HG02642 (cell line): ENCODE measurements at regions not wholly inside any gene's neighbourhood (a gene's known extent, or its start where the extent isn't known, plus 50 kb on each side); places are given as distances from the start of the nearest gene placed in this dataset.

Source experiments
- ATAC-seq: cut with Tn5 transposase; IDR thresholded peaks from one replicate; pipeline ENCODE4 v1.9.1; 2021; ENCODE audit warnings: mild to moderate bottlenecking; ENCODE audit not compliant: unreplicated experiment, poor library complexity

DNA sequence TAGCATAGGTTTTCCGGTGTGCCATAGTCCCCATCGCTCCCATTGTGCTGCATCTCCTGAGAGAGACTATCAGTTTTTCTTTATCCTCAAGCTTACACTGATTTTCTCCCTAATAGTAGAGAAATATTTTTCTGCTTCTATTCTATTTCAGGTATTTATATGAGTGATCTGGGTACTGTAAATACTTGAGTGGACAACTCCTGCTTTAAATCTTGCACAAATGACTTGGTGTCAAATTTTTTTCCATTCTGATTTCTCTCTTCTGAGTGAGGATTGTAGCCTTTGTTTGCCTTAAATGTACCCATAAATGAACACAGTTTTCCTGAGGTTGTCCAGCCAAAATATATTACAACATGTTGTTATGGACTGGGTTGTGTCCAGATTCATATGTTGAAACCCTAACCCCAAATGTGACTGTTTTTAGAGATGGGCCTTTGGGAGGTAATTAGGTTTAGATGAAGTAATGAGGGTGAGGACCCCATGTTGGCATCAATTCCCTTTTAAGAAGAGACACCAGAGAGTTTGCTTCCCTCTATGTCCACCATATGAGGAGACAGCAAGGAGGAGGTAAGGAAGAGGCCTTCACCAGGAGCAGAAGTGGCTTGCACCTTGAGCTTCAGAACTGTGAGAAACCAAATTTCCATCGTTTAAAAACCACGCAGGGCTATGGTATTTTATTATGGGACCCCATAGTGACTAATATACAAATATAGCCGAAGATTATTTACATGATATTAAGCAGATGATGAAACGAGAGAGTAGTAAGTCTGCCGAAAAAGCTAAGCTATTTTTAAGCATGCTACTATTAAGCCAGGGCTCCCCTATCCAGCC is 336.4 kb upstream of the MPDZ start:
- ATAC-seq, result no peak

DNA sequence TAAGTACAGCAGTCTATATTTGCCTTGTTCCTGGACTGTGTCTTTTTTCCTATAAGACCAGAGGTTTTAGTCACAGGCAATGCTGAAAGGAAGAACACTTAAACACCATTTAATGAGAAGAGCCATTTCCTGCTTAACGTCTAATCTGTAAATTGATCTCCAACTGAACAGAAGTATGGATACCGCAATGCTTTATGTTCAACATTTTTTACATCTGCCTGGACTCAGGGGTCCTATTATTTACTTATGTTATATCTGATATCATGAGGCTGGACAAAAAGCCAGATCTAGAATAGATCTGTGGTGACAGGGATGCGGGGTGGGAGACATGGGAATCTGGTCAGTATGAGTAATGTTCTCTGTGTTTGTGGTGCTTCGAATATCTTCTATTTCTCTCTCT is 334.6 kb upstream of the MPDZ start:
- ATAC-seq, result no peak

DNA sequence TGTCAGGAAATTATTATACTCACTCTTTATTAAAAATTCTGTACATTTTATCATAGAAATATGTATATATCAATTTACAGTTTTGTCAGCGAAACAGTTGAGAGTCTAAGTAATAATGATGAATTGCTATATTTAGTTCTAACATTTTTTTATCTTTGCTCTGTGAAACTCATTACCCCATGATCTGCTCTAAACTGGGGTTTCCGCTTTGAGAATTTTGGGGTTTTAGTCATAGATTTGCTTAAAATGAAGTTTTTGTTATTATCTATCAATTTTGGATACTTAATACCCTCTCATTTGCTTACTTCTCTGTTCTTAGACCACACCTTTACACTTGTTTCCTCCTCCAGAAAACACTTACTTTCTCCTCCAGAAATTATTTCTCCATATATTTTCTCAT is 333.8 kb upstream of the MPDZ start:
- no peak for ATAC-seq

DNA sequence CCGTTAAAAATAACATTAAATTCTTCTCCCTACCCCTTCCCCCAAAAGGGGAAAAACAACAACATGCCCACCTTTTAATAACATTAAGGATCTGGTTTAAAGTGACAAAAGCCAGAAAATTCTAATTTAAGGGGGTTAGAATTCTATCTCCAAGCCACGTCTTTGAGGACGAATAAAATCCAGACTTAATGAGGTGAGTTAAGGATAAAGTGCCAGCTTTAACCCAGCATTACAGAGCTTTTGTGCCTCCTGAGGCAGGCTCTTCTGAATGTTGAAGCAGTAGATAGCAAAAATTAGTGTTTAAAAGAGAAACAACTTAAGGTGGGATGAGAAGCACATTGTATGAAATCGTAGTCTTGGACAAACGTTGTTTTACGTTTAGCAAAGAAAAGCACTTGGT is 329.0 kb upstream of the MPDZ start:
- ATAC-seq, result no peak

DNA sequence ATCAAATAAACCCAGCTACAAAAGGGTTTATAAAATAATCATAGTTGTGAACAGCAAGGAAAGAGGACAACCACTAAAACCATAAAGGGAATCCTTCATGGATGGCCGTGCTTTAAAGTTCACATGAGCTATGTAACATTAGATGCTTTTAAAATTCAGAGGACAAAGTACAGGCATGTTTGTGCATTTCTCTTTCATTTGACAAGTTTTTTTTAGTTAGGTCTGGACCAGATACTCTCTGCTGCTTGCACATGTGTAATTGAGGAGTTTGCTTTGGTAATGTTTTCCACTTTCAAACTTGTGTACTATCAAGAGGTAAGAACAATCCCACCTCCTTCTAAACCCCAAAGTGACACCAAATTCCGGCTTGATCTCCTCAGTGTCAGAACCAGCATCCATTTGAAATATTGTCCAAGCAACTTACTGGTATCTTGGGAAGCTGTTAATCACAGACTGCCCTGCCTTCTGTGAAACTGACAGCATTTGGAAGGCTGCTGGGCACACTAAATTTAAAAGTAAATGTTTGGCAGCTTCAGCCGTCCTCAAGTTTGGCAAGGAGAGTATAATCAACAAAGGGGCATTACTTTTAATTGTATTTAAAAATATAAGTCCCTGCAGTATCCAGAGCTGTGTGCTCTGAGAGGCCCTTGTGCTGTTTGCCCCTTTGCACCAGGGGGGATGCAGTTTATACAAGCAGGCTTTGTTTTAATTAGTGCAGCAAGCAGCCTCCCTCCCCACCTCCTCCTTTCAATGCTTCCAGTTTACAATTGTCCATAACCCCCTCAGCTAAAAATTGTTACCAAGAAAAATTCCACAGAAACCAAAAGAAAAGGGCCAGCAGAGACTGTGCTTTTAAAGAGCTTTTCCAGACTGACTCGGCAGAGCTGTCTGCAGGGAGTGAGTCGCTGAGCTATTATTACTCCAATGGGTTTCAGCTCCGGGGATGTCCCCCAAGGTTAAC is 328.3 kb upstream of the MPDZ start:
- ATAC-seq, result no peak

- no peak for ATAC-seq
These were observed 327.1 kb upstream of the MPDZ start for GRCh38 chr9:13606586-13606985.

DNA sequence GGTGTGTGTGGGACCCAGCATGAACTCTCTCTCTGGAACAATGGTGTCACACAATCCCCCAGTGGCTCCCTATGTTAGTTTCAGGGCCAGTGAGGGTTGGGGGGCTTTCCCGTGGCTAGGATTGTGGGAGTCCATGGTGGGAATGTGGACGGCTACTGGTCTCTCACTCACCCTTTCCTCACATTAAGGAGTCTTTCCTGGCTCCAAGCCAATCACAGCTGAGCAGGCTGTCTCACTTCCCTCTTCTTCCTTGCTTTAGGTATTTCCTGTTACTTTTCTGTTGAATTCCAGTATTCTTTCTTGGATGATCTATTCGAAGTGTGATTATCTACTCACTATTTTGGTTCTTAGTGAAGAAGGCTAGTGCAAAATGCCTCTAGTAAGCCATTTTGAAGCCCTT is 324.4 kb upstream of the MPDZ start:
- no peak for ATAC-seq

GRCh38 chr9:13598738-13599137 is 319.2 kb upstream of the MPDZ start:
- no peak for ATAC-seq

GRCh38 chr9:13597427-13597826 is 317.9 kb upstream of the MPDZ start:
- no peak for ATAC-seq

- ATAC-seq, result no peak
These were observed 317.5 kb upstream of the MPDZ start for GRCh38 chr9:13597004-13597403.

- no peak for ATAC-seq
These were observed 317.0 kb upstream of the MPDZ start for GRCh38 chr9:13596383-13596970.

- no peak for ATAC-seq
These were observed 311.5 kb upstream of the MPDZ start for GRCh38 chr9:13590996-13591395.

GRCh38 chr9:13589034-13589737 is 309.7 kb upstream of the MPDZ start:
- ATAC-seq, result no peak

DNA sequence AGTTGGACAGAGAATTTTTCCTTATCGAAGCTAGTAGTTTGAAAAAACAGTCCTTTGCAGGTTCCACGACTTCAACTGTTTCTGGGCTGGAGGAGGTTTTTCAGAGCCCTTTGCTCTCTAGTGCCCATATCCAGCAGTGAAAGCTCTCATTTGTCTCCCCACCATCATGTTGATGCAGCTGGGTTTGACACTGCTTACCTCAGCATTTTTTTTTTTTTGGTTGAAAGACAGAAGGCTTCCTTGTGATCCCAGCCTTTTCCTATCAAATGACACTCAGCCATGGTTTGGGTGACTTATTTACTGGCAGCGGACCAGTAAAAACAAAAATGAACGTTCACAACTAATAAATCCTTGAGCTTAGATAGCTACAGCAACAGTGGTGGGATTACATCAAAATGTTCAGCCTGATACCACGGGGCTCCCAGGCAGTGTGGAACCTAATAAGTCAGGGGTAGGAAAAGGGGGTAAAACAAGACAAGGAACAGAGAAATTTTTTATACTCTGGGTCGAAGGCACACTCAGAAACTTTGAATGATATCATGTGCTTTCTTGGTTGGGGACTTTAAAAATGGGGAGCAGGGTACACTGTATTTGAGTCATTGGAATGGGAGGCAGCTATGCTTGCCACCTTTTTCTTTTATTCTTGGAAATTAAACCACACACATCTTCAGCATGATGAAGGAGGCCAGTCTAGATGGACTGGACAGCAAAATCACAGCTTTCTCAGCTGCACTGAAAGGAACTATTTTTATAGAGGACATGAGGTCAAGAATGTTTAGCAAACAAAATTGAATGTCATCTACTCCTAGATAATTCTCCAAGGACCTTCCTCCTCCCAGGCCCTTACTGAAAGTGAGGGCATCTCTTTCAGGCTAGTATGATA is 308.9 kb upstream of the MPDZ start:
- ATAC-seq, result no peak

GRCh38 chr9:13587571-13587970 is 308.1 kb upstream of the MPDZ start:
- no peak for ATAC-seq

GRCh38 chr9:13586587-13587374 is 307.3 kb upstream of the MPDZ start:
- ATAC-seq, result no peak

DNA sequence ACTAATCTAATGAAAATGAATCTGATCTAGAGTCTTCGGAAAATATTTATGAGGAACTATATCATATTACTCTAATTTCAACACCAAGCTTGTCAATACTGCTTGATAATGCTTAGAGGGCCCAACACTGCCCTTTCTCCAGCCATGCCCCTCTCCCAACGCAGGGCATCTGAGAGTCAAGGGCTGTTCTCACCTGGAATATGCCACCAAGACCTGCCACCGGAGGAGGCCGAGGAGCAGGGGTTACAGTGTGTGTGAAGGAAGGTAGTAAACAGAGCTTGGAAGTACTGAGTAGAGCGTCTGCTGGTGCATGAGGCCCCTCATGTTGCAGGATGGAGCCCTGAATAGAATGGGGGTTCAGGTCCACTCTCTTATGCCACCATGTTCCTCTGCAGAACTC is 301.3 kb upstream of the MPDZ start:
- no peak for ATAC-seq

- no peak for ATAC-seq
These were observed 300.6 kb upstream of the MPDZ start for GRCh38 chr9:13580131-13580530.

DNA sequence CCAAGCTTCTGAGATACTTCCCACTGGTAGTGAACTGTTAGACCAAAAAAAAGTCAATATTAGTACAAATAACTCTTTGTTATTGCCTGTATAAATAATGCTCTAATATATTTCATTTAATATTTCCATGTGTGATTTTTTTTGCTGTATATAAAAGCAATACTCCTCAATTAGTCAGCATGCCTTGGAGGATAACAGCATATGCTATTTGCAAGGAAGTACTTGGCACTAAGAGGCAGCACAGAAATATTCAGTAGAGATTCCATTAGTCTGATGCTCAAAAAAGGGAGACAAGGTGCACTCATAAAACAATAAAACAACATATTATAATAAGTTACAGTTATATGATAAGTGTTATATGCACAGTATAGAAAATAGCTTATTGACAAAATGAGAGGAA is 296.6 kb upstream of the MPDZ start:
- ATAC-seq, result no peak
